A549 (cell line): ENCODE measurements at regions not wholly inside any gene's neighbourhood (a gene's known extent, or its start where the extent isn't known, plus 50 kb on each side); places are given as distances from the start of the nearest gene placed in this dataset.

ENCODE experiments used
- ATAC-seq, 2 experiments: fragments of 200-7000 bp in 1 of 2; fragments of >200 bp in 1 of 2; cut with Nextera tagmentation in 1 of 2; cut with Tn5 transposase in 1 of 2; 3 replicates each; pipeline versions ENCODE4 v1.8.0 to v1.9.1; 2018 to 2020; ENCODE audit warnings: mild to moderate bottlenecking in 1 of 2, moderate library complexity in 1 of 2
- CTCF ChIA-PET: fragments of 300-600 bp; sonication (Branson Sonifier 250); formaldehyde crosslinking; extraction: SDS; loops from one replicate; lab custom pipeline; 2021; ENCODE audit warnings: antibody characterized with exemption, inconsistent platforms; lab: Yijun Ruan, JAX
- POLR2A ChIA-PET: fragments of 350-600 bp; formaldehyde crosslinking; extraction: SDS; loops from one replicate; lab custom pipeline; 2021; ENCODE audit warnings: antibody characterized with exemption, inconsistent platforms; lab: Yijun Ruan, JAX
- DNase-seq, 2 experiments: peaks; one replicate each; pipeline versions ENCODE4 v3.0.0 to v3.0.0-alpha.2; 2011 to 2016; ENCODE audit warnings: low read depth in 1 of 2, low spot score in 1 of 2
- FAIRE-seq: peaks from 2 replicates; lab custom pipeline; 2011; peaks lifted over from hg19 to GRCh38; lab: Jason Lieb, UNC
- H3K27ac ChIP-seq, 2 experiments: fragments of >200 bp; sonication (Bioruptor Twin); formaldehyde crosslinking; 3 replicates each; pipeline ENCODE4 v1.5.1; 2016 to 2017
- H3K4me1 ChIP-seq: fragments of >200 bp; sonication (Bioruptor Twin); formaldehyde crosslinking; 3 replicates; pipeline ENCODE4 v1.6.1; 2016
- H3K4me2 ChIP-seq: fragments of >200 bp; sonication (Bioruptor Twin); formaldehyde crosslinking; 3 replicates; pipeline ENCODE4 v1.6.1; 2016
- H3K4me3 ChIP-seq: fragments of >200 bp; sonication (Bioruptor Twin); formaldehyde crosslinking; 3 replicates; pipeline ENCODE4 v1.5.1; 2016
- H3K9me3 ChIP-seq: fragments of >200 bp; sonication (Bioruptor Twin); formaldehyde crosslinking; 3 replicates; pipeline ENCODE4 v1.6.1; 2016
- CHD2 ChIP-seq: fragments of 150-350 bp; IDR thresholded peaks from 2 replicates; pipeline ENCODE4 v1.6.1; 2014; ENCODE audit warnings: low read length; ENCODE audit not compliant: partially characterized antibody
- CHD4 ChIP-seq: fragments of 200-600 bp; sonication (generic); IDR thresholded peaks from 2 replicates; pipeline ENCODE4 v1.6.1; 2016; ENCODE audit warnings: antibody characterized with exemption, mild to moderate bottlenecking, borderline replicate concordance
- EHF ChIP-seq: fragments of 250-450 bp; sonication (Bioruptor Pico); IDR thresholded peaks from 2 replicates; pipeline ENCODE4 v1.5.0; 2020; ENCODE audit warnings: mild to moderate bottlenecking
- EHMT2 ChIP-seq: fragments of 200-600 bp; sonication (generic); IDR thresholded peaks from 2 replicates; pipeline ENCODE4 v1.6.1; 2016; ENCODE audit warnings: antibody characterized with exemption, low read depth, mild to moderate bottlenecking, moderate library complexity
- FOSL2 ChIP-seq, 2 experiments: fragments of 450-650 bp in 1 of 2; fragments of >200 bp in 1 of 2; sonication (Bioruptor Twin) in 1 of 2; formaldehyde crosslinking; IDR thresholded peaks; 2 replicates each; pipeline versions ENCODE4 v1.5.0 to v1.6.1; 2016 to 2020; ENCODE audit warnings: mild to moderate bottlenecking in 1 of 2, moderate library complexity in 1 of 2
- FOXS1 ChIP-seq: fragments of 250-450 bp; sonication (Bioruptor Pico); IDR thresholded peaks from 2 replicates; pipeline ENCODE4 v1.5.0; 2020; ENCODE audit warnings: mild to moderate bottlenecking, moderate library complexity
- GATA3 ChIP-seq: IDR thresholded peaks from 2 replicates; pipeline ENCODE4 v1.6.1; 2012; ENCODE audit warnings: borderline replicate concordance
- HDAC2 ChIP-seq: fragments of 200-600 bp; sonication (generic); IDR thresholded peaks from 2 replicates; pipeline ENCODE4 v1.6.1; 2016
- MAFK ChIP-seq: fragments of 450-650 bp; IDR thresholded peaks from 2 replicates; pipeline ENCODE4 v1.6.1; 2014; ENCODE audit not compliant: partially characterized antibody
- NPAS2 ChIP-seq: fragments of 250-450 bp; sonication (Bioruptor Pico); IDR thresholded peaks from 2 replicates; pipeline ENCODE4 v1.8.0; 2022; ENCODE audit warnings: mild to moderate bottlenecking, moderate library complexity, borderline replicate concordance
- NR3C1 ChIP-seq: fragments of >200 bp; sonication (Bioruptor Twin); formaldehyde crosslinking; IDR thresholded peaks from 3 replicates; pipeline ENCODE4 v1.6.1; 2017
- POLR2A ChIP-seq: IDR thresholded peaks from 2 replicates; pipeline ENCODE4 v1.6.1; 2012; ENCODE audit warnings: mild to moderate bottlenecking, low read length
- RARB ChIP-seq: fragments of 250-450 bp; sonication (Bioruptor Pico); IDR thresholded peaks from 2 replicates; pipeline ENCODE4 v1.8.0; 2021; ENCODE audit warnings: mild to moderate bottlenecking, moderate library complexity
- RCOR1 ChIP-seq: fragments of 150-350 bp; IDR thresholded peaks from 2 replicates; pipeline ENCODE4 v1.6.1; 2014; ENCODE audit warnings: antibody characterized with exemption, low read length, low read depth
- RNF2 ChIP-seq: fragments of 200-600 bp; sonication (generic); IDR thresholded peaks from 2 replicates; pipeline ENCODE4 v1.6.1; 2016; ENCODE audit warnings: low read depth, mild to moderate bottlenecking, antibody characterized with exemption, moderate library complexity, borderline replicate concordance
- ZC3H11A ChIP-seq: fragments of 450-650 bp; IDR thresholded peaks from 2 replicates; pipeline ENCODE4 v1.6.1; 2014; ENCODE audit warnings: antibody characterized with exemption, mild to moderate bottlenecking
- WGBS: methylation state at CpG from one replicate; pipeline ENCODE4 v1.1.6; 2017; ENCODE audit errors: missing lambda C conversion rate; 5-methylcytosine and 5-hydroxymethylcytosine counted together
- TF ChIP-seq, protein P1 (sequence below): IDR thresholded peaks from 2 replicates; pipeline ENCODE4 v1.6.1; 2012
- TF ChIP-seq, protein P2 (sequence below): fragments of >200 bp; sonication (Bioruptor Twin); formaldehyde crosslinking; IDR thresholded peaks from 3 replicates; pipeline ENCODE4 v1.5.1; 2016
- TF ChIP-seq, protein P3 (sequence below): fragments of 250-450 bp; sonication (Bioruptor Pico); IDR thresholded peaks from 2 replicates; pipeline ENCODE4 v1.5.0; 2021; ENCODE audit warnings: mild to moderate bottlenecking, moderate library complexity, borderline replicate concordance
- TF ChIP-seq, protein P4 (sequence below): fragments of 250-450 bp; sonication (Bioruptor Pico); IDR thresholded peaks from 2 replicates; pipeline ENCODE4 v1.5.0; 2020; ENCODE audit warnings: low read depth, mild to moderate bottlenecking, moderate library complexity
- TF ChIP-seq, protein P5 (sequence below): IDR thresholded peaks from 2 replicates; pipeline ENCODE4 v1.6.1; 2012; ENCODE audit warnings: low read depth, borderline replicate concordance

DNA sequence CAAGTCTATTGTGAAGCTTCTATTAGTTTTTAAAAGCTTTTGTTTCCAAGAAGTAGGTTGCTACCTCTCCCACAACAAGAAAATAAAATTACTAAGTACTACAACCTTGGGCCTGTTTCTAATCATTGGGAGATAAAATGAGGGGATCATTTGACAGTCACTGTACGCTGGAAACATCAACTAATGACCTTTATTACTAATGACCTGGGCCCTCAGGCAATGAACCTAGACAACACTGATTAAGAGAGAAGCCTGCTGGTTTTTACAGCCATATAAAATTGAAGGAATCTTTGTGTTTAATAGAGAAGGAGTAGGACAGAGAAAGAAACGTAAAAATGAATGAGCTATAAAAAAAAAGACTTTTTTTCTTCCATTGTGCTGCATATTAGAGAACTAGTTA, 1000.9 kb downstream of the STPG2 start (continued):
- TF ChIP-seq, protein P1, sequence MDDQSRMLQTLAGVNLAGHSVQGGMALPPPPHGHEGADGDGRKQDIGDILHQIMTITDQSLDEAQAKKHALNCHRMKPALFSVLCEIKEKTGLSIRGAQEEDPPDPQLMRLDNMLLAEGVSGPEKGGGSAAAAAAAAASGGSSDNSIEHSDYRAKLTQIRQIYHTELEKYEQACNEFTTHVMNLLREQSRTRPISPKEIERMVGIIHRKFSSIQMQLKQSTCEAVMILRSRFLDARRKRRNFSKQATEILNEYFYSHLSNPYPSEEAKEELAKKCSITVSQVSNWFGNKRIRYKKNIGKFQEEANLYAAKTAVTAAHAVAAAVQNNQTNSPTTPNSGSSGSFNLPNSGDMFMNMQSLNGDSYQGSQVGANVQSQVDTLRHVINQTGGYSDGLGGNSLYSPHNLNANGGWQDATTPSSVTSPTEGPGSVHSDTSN, result no peak
- TF ChIP-seq, protein P2, sequence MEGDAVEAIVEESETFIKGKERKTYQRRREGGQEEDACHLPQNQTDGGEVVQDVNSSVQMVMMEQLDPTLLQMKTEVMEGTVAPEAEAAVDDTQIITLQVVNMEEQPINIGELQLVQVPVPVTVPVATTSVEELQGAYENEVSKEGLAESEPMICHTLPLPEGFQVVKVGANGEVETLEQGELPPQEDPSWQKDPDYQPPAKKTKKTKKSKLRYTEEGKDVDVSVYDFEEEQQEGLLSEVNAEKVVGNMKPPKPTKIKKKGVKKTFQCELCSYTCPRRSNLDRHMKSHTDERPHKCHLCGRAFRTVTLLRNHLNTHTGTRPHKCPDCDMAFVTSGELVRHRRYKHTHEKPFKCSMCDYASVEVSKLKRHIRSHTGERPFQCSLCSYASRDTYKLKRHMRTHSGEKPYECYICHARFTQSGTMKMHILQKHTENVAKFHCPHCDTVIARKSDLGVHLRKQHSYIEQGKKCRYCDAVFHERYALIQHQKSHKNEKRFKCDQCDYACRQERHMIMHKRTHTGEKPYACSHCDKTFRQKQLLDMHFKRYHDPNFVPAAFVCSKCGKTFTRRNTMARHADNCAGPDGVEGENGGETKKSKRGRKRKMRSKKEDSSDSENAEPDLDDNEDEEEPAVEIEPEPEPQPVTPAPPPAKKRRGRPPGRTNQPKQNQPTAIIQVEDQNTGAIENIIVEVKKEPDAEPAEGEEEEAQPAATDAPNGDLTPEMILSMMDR, result no peak

DNA sequence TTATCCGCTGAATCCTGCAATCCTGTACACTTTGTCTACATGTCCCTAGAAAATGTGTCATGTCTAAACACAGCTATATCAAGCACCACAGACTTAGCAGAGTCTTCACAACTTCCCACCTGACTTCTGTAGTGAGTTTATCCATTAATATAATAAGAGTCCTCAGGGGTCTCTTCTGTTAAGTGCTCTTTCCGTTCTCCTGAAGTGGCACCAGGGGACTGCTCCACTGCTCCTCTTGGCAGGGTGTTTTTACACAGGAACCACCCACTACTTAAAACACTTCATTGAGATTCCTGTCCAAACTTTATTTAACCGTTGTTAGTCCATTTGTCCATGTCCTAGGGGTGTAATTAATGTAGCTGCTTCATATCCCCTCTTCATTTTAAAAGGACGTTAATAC, 1000.4 kb downstream of the STPG2 start:
- no peak overlapping the region for H3K4me2 ChIP-seq
- H3K4me3 ChIP-seq, result no peak overlapping the region
- no peak overlapping the region for H3K27ac ChIP-seq
- 43% methylated on average over 4 of the region's 4 CpGs for WGBS
- DNase-seq (no peak), ATAC-seq (no peak), FAIRE-seq (no peak)
- no peaks in the 10 kb centered on the region for H3K4me1 ChIP-seq
- CTCF ChIA-PET, result no interaction called here
- no peaks in the 10 kb centered on the region for H3K9me3 ChIP-seq
- TF ChIP-seq EHMT2 (no peak), FOSL2 (IDR thresholded peaks at IDR 0.05) (no peak), FOSL2 (CRISPR knock-in tag; IDR thresholded peaks at IDR 0.05) (no peak), CHD2 (no peak), FOXS1 (CRISPR knock-in tag) (no peak), GATA3 (no peak)
- TF ChIP-seq, protein P1, result no peak
- POLR2A ChIA-PET, result no interaction called here

DNA sequence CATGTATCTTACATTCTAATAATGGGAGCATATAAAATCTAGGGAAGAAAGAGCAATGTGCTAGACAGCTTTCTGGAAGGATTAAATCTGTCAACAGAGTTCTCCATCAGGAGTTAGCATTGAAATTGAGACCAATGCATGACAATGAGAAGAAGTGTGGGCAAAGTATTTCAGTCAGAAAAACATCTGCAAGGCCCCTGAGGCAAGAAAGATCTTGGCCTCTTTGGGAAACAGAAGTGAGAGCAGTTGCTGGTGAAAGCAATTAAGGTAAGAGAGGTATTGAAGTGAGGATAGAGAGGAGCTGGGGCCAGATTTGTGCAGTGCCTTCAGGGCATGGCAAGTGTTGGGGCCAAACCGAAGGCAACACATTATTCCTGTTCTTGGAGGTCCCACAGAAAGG, 999.1 kb downstream of the STPG2 start:
- WGBS, result 4% methylated on average over 1 of the region's 1 CpG
- ChIA-PET POLR2A (no interaction called here), CTCF (no interaction called here)
- FAIRE-seq (no peak), DNase-seq (no peak), ATAC-seq (no peak)
- H3K4me1 ChIP-seq, result no peaks in the 10 kb centered on the region
- no peaks in the 10 kb centered on the region for H3K9me3 ChIP-seq
- no peak overlapping the region for H3K27ac ChIP-seq
- no peak overlapping the region for H3K4me2 ChIP-seq
- H3K4me3 ChIP-seq, result no peak overlapping the region
- TF ChIP-seq NPAS2 (CRISPR knock-in tag) (no peak), ZC3H11A (no peak), EHF (no peak), HDAC2 (no peak), MAFK (no peak), RARB (CRISPR knock-in tag) (no peak), RNF2 (no peak), POLR2A (no peak), CHD4 (no peak), RCOR1 (no peak), NR3C1 (no peak)
- TF ChIP-seq, protein P3, sequence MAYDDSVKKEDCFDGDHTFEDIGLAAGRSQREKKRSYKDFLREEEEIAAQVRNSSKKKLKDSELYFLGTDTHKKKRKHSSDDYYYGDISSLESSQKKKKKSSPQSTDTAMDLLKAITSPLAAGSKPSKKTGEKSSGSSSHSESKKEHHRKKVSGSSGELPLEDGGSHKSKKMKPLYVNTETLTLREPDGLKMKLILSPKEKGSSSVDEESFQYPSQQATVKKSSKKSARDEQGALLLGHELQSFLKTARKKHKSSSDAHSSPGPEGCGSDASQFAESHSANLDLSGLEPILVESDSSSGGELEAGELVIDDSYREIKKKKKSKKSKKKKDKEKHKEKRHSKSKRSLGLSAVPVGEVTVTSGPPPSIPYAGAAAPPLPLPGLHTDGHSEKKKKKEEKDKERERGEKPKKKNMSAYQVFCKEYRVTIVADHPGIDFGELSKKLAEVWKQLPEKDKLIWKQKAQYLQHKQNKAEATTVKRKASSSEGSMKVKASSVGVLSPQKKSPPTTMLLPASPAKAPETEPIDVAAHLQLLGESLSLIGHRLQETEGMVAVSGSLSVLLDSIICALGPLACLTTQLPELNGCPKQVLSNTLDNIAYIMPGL (CRISPR knock-in tag), result no peak
- TF ChIP-seq, protein P4, sequence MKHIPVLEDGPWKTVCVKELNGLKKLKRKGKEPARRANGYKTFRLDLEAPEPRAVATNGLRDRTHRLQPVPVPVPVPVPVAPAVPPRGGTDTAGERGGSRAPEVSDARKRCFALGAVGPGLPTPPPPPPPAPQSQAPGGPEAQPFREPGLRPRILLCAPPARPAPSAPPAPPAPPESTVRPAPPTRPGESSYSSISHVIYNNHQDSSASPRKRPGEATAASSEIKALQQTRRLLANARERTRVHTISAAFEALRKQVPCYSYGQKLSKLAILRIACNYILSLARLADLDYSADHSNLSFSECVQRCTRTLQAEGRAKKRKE, result no peak
- TF ChIP-seq, protein P2, result no peak
- TF ChIP-seq, protein P5, sequence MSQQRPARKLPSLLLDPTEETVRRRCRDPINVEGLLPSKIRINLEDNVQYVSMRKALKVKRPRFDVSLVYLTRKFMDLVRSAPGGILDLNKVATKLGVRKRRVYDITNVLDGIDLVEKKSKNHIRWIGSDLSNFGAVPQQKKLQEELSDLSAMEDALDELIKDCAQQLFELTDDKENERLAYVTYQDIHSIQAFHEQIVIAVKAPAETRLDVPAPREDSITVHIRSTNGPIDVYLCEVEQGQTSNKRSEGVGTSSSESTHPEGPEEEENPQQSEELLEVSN, result no peak
